Left lobe of liver (tissue), 2 donors: ENCODE measurements at regions not wholly inside any gene's neighbourhood (a gene's known extent, or its start where the extent isn't known, plus 50 kb on each side); places are given as distances from the start of the nearest gene placed in this dataset.

ENCODE experiments used
- ATAC-seq: fragments of 200-7000 bp; cut with Tn5 transposase; one replicate; pipeline ENCODE4 v1.9.1; 2020; ENCODE audit warnings: mild to moderate bottlenecking, moderate library complexity
- DNase-seq: peaks from one replicate; pipeline ENCODE4 v3.0.0-alpha.2; 2020; ENCODE audit warnings: low spot score
- donor health status: DM: no; HTN: no; CAD: no; lungs with moderate emphysema.
- donor health status: DM: no; HTN: yes; CAD: no.

- DNase-seq (no peak), ATAC-seq (peak; percentile 43)
Measured at GRCh38 chr11:57100638-57101331, 81.0 kb upstream of the LRRC55 start.

DNA sequence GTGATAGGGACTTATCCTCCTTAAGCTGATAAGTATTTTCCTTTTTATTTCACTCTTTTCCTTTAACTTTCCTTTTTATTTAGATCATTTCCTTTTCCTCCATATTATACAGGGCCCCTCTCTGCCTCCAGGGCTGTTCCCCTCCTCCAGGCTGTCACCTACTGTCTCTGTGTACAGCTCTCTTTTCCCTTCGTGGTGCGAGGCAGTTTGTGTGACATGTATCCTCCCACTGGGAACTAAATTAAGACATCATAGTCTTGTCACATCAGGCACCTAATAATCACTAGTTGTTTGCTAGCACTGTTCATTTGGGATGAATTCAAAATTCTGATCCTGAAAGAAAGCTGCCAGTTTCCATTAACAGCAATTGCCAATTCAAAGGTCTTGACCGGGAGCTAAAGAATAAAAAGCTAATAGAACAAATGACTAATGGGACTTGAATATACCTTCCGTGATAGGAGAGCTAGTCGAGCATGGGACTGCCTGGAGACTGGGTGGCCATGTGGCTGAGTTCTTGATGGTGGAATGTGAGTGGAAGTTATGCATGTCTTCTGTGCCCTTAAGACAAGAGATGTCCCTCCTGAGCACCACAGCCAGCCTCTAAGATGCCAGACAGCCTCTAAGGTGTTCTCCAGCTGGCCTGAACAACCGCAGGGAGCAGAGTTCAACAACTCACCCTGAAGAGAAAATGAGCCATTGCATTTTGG lies 77.7 kb upstream of the LRRC55 start:
- ATAC-seq = no peak
- no peak for DNase-seq

DNA sequence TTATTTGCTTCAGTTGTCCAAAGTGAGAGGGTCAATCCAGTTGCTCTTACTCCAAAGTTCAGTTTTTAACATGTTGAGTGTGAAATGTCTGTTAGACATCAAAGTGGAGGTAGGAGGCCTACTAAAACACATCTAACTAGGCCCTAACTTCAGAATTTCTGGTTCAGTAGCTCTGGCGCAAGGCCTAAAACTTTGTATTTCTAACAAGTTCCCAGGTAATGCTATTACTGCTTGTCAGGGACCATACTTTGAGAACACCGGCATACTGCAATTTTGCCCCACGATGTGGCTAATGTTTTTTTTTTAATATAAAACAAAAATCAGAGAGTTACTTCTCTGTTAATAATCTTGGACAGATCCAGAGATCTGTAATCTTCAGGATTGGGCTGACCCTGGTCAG lies 72.4 kb upstream of the LRRC55 start:
- ATAC-seq = no peak
- DNase-seq = no peak

DNA sequence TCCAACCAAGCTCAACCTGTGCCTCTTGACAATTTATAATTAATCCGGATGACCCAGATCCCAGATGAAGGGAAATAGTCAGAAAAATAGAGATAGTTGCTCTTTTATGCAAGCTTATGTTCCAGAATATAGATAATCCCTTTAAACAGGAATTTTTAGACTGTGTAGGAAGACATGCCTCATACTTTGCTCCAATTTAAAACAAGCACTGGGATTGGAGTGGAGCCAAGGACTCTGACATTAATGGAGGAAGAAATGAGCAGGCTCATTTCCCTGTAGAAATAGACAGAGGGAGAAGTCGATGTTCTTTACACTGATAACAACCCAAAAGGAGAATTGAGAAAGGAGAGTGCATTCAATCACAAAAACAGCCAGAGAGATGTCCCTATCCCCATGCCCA lies 70.1 kb upstream of the LRRC55 start:
- no peak for DNase-seq
- no peak for ATAC-seq

DNA sequence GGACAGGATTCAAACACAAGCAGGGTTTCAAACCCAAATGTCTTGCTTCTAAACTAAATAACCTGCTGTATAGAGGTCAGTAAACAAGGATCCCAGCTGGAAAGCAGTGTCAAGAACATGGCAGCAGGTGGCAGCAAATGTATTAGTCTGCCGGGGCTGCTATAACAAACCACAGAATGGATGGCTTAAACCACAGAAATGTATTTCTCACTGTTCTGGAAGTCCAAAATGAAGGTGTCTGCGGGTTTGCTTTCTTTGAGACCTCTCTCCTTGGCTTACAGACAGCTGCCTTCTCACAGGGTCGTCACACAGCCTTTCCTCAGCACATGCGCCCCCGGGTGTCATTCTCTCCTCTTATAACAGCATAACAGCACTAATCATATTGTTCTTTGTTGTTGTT lies 65.1 kb upstream of the LRRC55 start:
- ATAC-seq (peak; percentile 89), DNase-seq (peak; percentile 47)

GRCh38 chr11:57120192-57120965 lies 61.4 kb upstream of the LRRC55 start:
- ATAC-seq (no peak), DNase-seq (no peak)

DNA sequence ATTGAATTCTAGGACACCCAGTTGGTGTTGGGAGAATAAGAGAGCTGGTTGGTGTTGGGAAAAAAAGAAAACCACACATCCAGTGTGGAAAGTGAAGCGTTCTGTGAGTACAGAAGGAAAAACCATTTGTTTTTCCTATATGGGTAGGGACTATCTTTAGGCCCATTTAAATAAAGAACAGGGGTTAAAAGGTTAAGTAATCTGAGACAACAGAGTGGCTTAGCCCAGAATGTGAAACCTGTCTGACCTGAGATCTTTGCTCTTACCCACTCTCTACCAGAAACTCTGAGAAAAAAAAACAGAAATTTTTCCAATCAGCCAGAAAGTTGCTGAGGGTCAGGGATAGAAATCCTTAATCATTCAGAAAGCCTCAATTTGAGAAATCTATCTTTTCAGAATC lies 59.8 kb upstream of the LRRC55 start:
- no peak for DNase-seq
- no peak for ATAC-seq

GRCh38 chr11:57123590-57123989 lies 58.2 kb upstream of the LRRC55 start:
- no peak for DNase-seq
- no peak for ATAC-seq

GRCh38 chr11:57124505-57124904 lies 57.2 kb upstream of the LRRC55 start:
- no peak for DNase-seq
- no peak for ATAC-seq

- DNase-seq = no peak
- ATAC-seq = no peak
Measured at GRCh38 chr11:57124917-57125316, 56.8 kb upstream of the LRRC55 start.

DNA sequence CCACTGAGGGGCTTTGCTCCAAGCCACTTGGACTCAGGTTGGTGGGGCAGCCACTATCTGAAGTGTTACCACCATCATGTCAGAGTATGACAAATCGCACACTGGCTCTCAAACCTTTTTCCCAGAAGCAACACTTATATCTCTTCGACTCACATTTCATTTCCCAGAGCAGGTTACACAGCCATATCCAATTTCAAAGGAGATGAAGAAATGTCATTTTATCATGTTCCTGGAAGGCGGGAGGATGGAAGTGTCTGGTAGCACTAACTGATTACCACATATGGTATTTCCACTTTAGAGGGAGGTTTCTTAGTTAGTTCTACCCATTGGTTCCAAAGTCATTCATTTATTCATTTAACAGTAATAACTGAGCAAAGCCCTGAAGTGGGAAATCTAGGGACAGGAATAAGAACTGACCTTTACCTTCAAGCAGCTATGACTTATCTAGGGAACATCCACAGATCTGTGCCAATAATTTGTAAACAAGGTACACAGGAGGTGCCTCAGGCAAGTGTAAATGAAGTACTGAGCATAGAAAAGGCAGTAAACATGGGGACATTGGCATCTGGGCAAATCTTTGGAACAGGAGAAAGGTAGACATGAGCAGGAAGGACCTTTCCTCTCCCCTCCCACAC lies 54.9 kb upstream of the LRRC55 start:
- DNase-seq (no peak), ATAC-seq (no peak)

- peak; percentile 100 for ATAC-seq
- DNase-seq = peak; percentile 71
Measured at GRCh38 chr11:57131080-57131790, 50.5 kb upstream of the LRRC55 start.
